PC-3 (cell line): ENCODE measurements at regions not wholly inside any gene's neighbourhood (a gene's known extent, or its start where the extent isn't known, plus 50 kb on each side); places are given as distances from the start of the nearest gene placed in this dataset.

ENCODE experiments used
- ATAC-seq: fragments of 200-7000 bp; cut with Tn5 transposase; 2 replicates; pipeline ENCODE4 v1.9.1; 2020; ENCODE audit warnings: mild to moderate bottlenecking, moderate library complexity
- BruUV-seq: library from RNA; stranded (reverse); fragments of 400-500 nt; replicated peaks from 2 replicates; lab custom pipeline; 2021; lab: Mats Ljungman, UMichigan
- CTCF ChIA-PET: fragments of 300-600 bp; sonication (Branson Sonifier 250); formaldehyde crosslinking; loops from one replicate; lab custom pipeline; 2022; ENCODE audit warnings: antibody characterized with exemption; lab: Charles Lee
- POLR2A ChIA-PET: fragments of 300-600 bp; sonication (Branson Sonifier 250); formaldehyde crosslinking; loops from one replicate; lab custom pipeline; 2022; ENCODE audit warnings: antibody characterized with exemption; ENCODE audit not compliant: unreplicated experiment; lab: Charles Lee
- DNase-seq: peaks from one replicate; pipeline ENCODE4 v3.0.0-alpha.2; 2015
- H2AFZ ChIP-seq: fragments of 300-600 bp; sonication (generic); 2 replicates; pipeline ENCODE4 v1.6.0; 2016; ENCODE audit warnings: antibody characterized with exemption, low read length
- H3F3A ChIP-seq: fragments of 300-600 bp; sonication (generic); one replicate; pipeline ENCODE4 v1.6.0; 2017; ENCODE audit warnings: antibody characterized with exemption, low read length, control low read depth, mild to moderate bottlenecking; ENCODE audit not compliant: unreplicated experiment
- H3K27ac ChIP-seq: fragments of 300-600 bp; sonication (generic); 2 replicates; pipeline ENCODE4 v1.5.1; 2016; ENCODE audit warnings: mild to moderate bottlenecking, low read length
- H3K27me3 ChIP-seq: fragments of 300-600 bp; sonication (generic); 2 replicates; pipeline ENCODE4 v1.6.1; 2016; ENCODE audit warnings: low read length, mixed read lengths
- H3K36me3 ChIP-seq: fragments of 300-600 bp; sonication (generic); 2 replicates; pipeline ENCODE4 v1.6.1; 2016; ENCODE audit warnings: low read depth, mixed run types, low read length, mixed read lengths
- H3K4me1 ChIP-seq: fragments of 300-600 bp; sonication (generic); 2 replicates; pipeline ENCODE4 v1.5.1; 2016; ENCODE audit warnings: low read length; ENCODE audit not compliant: insufficient read depth
- H3K4me2 ChIP-seq: fragments of 300-600 bp; sonication (generic); 2 replicates; pipeline ENCODE4 v1.6.0; 2016; ENCODE audit warnings: low read length
- H3K4me3 ChIP-seq: fragments of 300-600 bp; sonication (generic); 2 replicates; pipeline ENCODE4 v1.5.1; 2016; ENCODE audit warnings: mild to moderate bottlenecking, low read length, mixed read lengths
- H3K79me2 ChIP-seq: fragments of 300-600 bp; sonication (generic); 2 replicates; pipeline ENCODE4 v1.6.1; 2017; ENCODE audit warnings: low read length, mixed read lengths
- H3K9ac ChIP-seq: fragments of 300-600 bp; sonication (generic); 2 replicates; pipeline ENCODE4 v1.6.0; 2016; ENCODE audit warnings: mild to moderate bottlenecking, low read length
- H3K9me2 ChIP-seq: fragments of 300-600 bp; sonication (generic); replicated peaks from 2 replicates; pipeline ENCODE4 v1.6.1; 2016; ENCODE audit warnings: mixed run types, low read length, mixed read lengths
- H3K9me3 ChIP-seq: fragments of 300-600 bp; sonication (generic); 2 replicates; pipeline ENCODE4 v1.6.1; 2016; ENCODE audit warnings: low read length, mixed read lengths
- H4K20me1 ChIP-seq: fragments of 300-600 bp; sonication (generic); 2 replicates; pipeline ENCODE4 v1.6.1; 2016; ENCODE audit warnings: low read length, mixed read lengths
- CTCF ChIP-seq: fragments of 300-600 bp; sonication (generic); conservative IDR thresholded peaks from 2 replicates; pipeline ENCODE4 v1.5.1; 2017; ENCODE audit warnings: antibody characterized with exemption, low read depth, mild to moderate bottlenecking, low read length
- EZH2 ChIP-seq: fragments of 300-600 bp; sonication (generic); IDR thresholded peaks from one replicate; pipeline ENCODE4 v1.6.1; 2017; ENCODE audit warnings: antibody characterized with exemption, mild to moderate bottlenecking, low read length; ENCODE audit not compliant: unreplicated experiment
- EZH2phosphoT487 ChIP-seq: fragments of 300-600 bp; sonication (generic); IDR thresholded peaks from 2 replicates; pipeline ENCODE4 v1.6.1; 2018; ENCODE audit warnings: mild to moderate bottlenecking, antibody characterized with exemption, low read length, borderline replicate concordance
- intact Hi-C: fragments of 100-400 bp; cut with micrococcal nuclease; formaldehyde crosslinking; loops from 2 replicates; pipeline ENCODE4 v1.9.0; 2023

GRCh38 chr2:8352989-8353388 is 328.9 kb upstream of the ID2 start:
- intact Hi-C loops = no loop called here
- no peak for DNase-seq
- no peak for TF ChIP-seq EZH2phosphoT487
- TF ChIP-seq EZH2 = no peak
- no peak for TF ChIP-seq CTCF
- POLR2A ChIA-PET = no interaction called here
- BruUV-seq = no TSS peak
- Histone ChIP-seq H4K20me1 (no peaks in the 10 kb centered on the region), H2AFZ (no peak overlapping the region), H3K36me3 (no peaks in the 10 kb centered on the region), H3K4me1 (no peaks in the 10 kb centered on the region), H3K4me2 (no peak overlapping the region), H3K27me3 (no peaks in the 10 kb centered on the region), H3K9me3 (no peaks in the 10 kb centered on the region), H3K9ac (no peak overlapping the region), H3K27ac (no peak overlapping the region), H3K4me3 (no peak overlapping the region), H3K9me2 (no peaks in the 10 kb centered on the region), H3F3A (no peaks in the 10 kb centered on the region), H3K79me2 (no peaks in the 10 kb centered on the region)
- CTCF ChIA-PET = no interaction called here
- ATAC-seq = no peak

- ATAC-seq (no peak), DNase-seq (no peak)
- H3F3A ChIP-seq = no peaks in the 10 kb centered on the region
- H3K4me2 ChIP-seq = no peak overlapping the region
- H3K36me3 ChIP-seq = no peaks in the 10 kb centered on the region
- intact Hi-C loops = no loop called here
- H3K4me1 ChIP-seq = no peaks in the 10 kb centered on the region
- no peaks in the 10 kb centered on the region for H3K9me3 ChIP-seq
- ChIA-PET POLR2A (no interaction called here), CTCF (no interaction called here)
- no TSS peak for BruUV-seq
- no peak overlapping the region for H3K4me3 ChIP-seq
- H3K79me2 ChIP-seq = no peaks in the 10 kb centered on the region
- no peak overlapping the region for H3K9ac ChIP-seq
- H2AFZ ChIP-seq = no peak overlapping the region
- H3K9me2 ChIP-seq = no peaks in the 10 kb centered on the region
- TF ChIP-seq CTCF = no peak
- TF ChIP-seq EZH2phosphoT487 = no peak
- no peak for TF ChIP-seq EZH2
- no peaks in the 10 kb centered on the region for H4K20me1 ChIP-seq
- H3K27ac ChIP-seq = no peak overlapping the region
- no peaks in the 10 kb centered on the region for H3K27me3 ChIP-seq
Measured at GRCh38 chr2:8355102-8355859, 326.6 kb upstream of the ID2 start.

- Histone ChIP-seq H3K9me2 (no peaks in the 10 kb centered on the region), H3K9ac (no peak overlapping the region), H3K4me2 (no peak overlapping the region), H3K4me1 (no peaks in the 10 kb centered on the region), H3K27ac (no peak overlapping the region), H3K27me3 (no peaks in the 10 kb centered on the region), H2AFZ (no peak overlapping the region), H3K9me3 (no peaks in the 10 kb centered on the region), H3K36me3 (no peaks in the 10 kb centered on the region), H3K4me3 (no peak overlapping the region), H3K79me2 (no peaks in the 10 kb centered on the region), H4K20me1 (no peaks in the 10 kb centered on the region), H3F3A (no peaks in the 10 kb centered on the region)
- ChIA-PET POLR2A (no interaction called here), CTCF (no interaction called here)
- BruUV-seq = no TSS peak
- TF ChIP-seq CTCF (no peak), EZH2 (no peak), EZH2phosphoT487 (no peak)
- intact Hi-C loops = no loop called here
- no peak for DNase-seq
- no peak for ATAC-seq
Measured at GRCh38 chr2:8357738-8358518, 323.9 kb upstream of the ID2 start.
